Subcutaneous abdominal adipose tissue (tissue), 5 donors: ENCODE measurements at regions not wholly inside any gene's neighbourhood (a gene's known extent, or its start where the extent isn't known, plus 50 kb on each side); places are given as distances from the start of the nearest gene placed in this dataset.

Source experiments
- H3K27ac ChIP-seq: one replicate; pipeline ENCODE4 v1.7.0; 2013; ENCODE audit warnings: low read depth, mild to moderate bottlenecking, inconsistent platforms, low read length, moderate library complexity
- H3K27me3 ChIP-seq, 5 donors: one replicate each; pipeline ENCODE4 v1.7.0; 2013; ENCODE audit warnings: low read length in 5 of 5, inconsistent platforms in 1 of 5; ENCODE audit not compliant: control insufficient read depth in 5 of 5, insufficient read depth in 4 of 5
- H3K36me3 ChIP-seq, 5 donors: one replicate each; pipeline ENCODE4 v1.7.0; 2013; ENCODE audit warnings: low read length in 5 of 5; ENCODE audit not compliant: control insufficient read depth in 5 of 5, insufficient read depth in 5 of 5
- H3K4me1 ChIP-seq, 5 donors: one replicate each; pipeline ENCODE4 v1.7.0; 2013; ENCODE audit warnings: low read length in 5 of 5, mild to moderate bottlenecking in 3 of 5, moderate library complexity in 1 of 5; ENCODE audit not compliant: control insufficient read depth in 5 of 5, insufficient read depth in 5 of 5
- H3K4me3 ChIP-seq, 5 donors: one replicate each; pipeline ENCODE4 v1.7.0; 2013; ENCODE audit warnings: low read length in 5 of 5, low read depth in 1 of 5
- H3K9ac ChIP-seq, 5 donors: one replicate each; pipeline ENCODE4 v1.7.0; 2013; ENCODE audit warnings: low read length in 5 of 5, mild to moderate bottlenecking in 4 of 5, moderate library complexity in 3 of 5
- H3K9me3 ChIP-seq, 5 donors: one replicate each; pipeline ENCODE4 v1.7.0; 2013; ENCODE audit warnings: low read length in 5 of 5; ENCODE audit not compliant: control insufficient read depth in 5 of 5
- donor health status: healthy.
- donor health status: healthy.
- donor health status: healthy.
- donor health status: healthy.
- donor health status: healthy.

- Histone ChIP-seq H3K27ac (no peak overlapping the region), H3K4me3 (no peak overlapping the region), H3K9ac (no peak overlapping the region), H3K27me3 (no peaks in the 10 kb centered on the region), H3K4me1 (no peaks in the 10 kb centered on the region), H3K9me3 (no peaks in the 10 kb centered on the region), H3K36me3 (no peaks in the 10 kb centered on the region)
Observed at GRCh38 chr5:31100047-31100575, 93.4 kb upstream of the CDH6 start.

GRCh38 chr5:31098811-31099210 lies 94.7 kb upstream of the CDH6 start:
- H3K9ac ChIP-seq, result no peak overlapping the region
- no peaks in the 10 kb centered on the region for H3K36me3 ChIP-seq
- no peak overlapping the region for H3K27ac ChIP-seq
- H3K4me1 ChIP-seq, result no peaks in the 10 kb centered on the region
- H3K27me3 ChIP-seq, result no peaks in the 10 kb centered on the region
- no peak overlapping the region for H3K4me3 ChIP-seq
- H3K9me3 ChIP-seq, result no peaks in the 10 kb centered on the region

- H3K36me3 ChIP-seq, result no peaks in the 10 kb centered on the region
- H3K4me3 ChIP-seq, result no peak overlapping the region
- H3K27ac ChIP-seq, result no peak overlapping the region
- peaks cover 0 to 4% (median 0%) of the 10 kb centered on the region in 5 donors for H3K9me3 ChIP-seq
- no peaks in the 10 kb centered on the region for H3K27me3 ChIP-seq
- no peaks in the 10 kb centered on the region for H3K4me1 ChIP-seq
- no peak overlapping the region for H3K9ac ChIP-seq
Observed at GRCh38 chr5:31097851-31098250, 95.6 kb upstream of the CDH6 start.

- Histone ChIP-seq H3K27ac (no peak overlapping the region), H3K27me3 (no peaks in the 10 kb centered on the region), H3K36me3 (no peaks in the 10 kb centered on the region), H3K9ac (no peak overlapping the region), H3K4me3 (no peak overlapping the region), H3K9me3 (peaks cover 0 to 4% (median 0%) of the 10 kb centered on the region in 5 donors), H3K4me1 (no peaks in the 10 kb centered on the region)
Observed at GRCh38 chr5:31096238-31096865, 97.1 kb upstream of the CDH6 start.

GRCh38 chr5:31095796-31096195 lies 97.7 kb upstream of the CDH6 start:
- Histone ChIP-seq H3K27me3 (no peaks in the 10 kb centered on the region), H3K27ac (no peak overlapping the region), H3K4me1 (no peaks in the 10 kb centered on the region), H3K36me3 (no peaks in the 10 kb centered on the region), H3K9me3 (peaks cover 0 to 4% (median 0%) of the 10 kb centered on the region in 5 donors), H3K9ac (no peak overlapping the region), H3K4me3 (no peak overlapping the region)

- H3K4me3 ChIP-seq, result no peak overlapping the region
- peaks cover 0 to 4% (median 0%) of the 10 kb centered on the region in 5 donors for H3K9me3 ChIP-seq
- no peaks in the 10 kb centered on the region for H3K4me1 ChIP-seq
- H3K27ac ChIP-seq, result no peak overlapping the region
- no peaks in the 10 kb centered on the region for H3K27me3 ChIP-seq
- no peak overlapping the region for H3K9ac ChIP-seq
- no peaks in the 10 kb centered on the region for H3K36me3 ChIP-seq
Observed at GRCh38 chr5:31091501-31091900, 102.0 kb upstream of the CDH6 start.

- Histone ChIP-seq H3K36me3 (no peaks in the 10 kb centered on the region), H3K4me1 (no peaks in the 10 kb centered on the region), H3K9ac (no peak overlapping the region), H3K27ac (no peak overlapping the region), H3K4me3 (no peak overlapping the region), H3K9me3 (peaks cover 0 to 4% (median 0%) of the 10 kb centered on the region in 5 donors), H3K27me3 (no peaks in the 10 kb centered on the region)
Observed at GRCh38 chr5:31090467-31090866, 103.0 kb upstream of the CDH6 start.

GRCh38 chr5:31086839-31087415 lies 106.6 kb upstream of the CDH6 start:
- Histone ChIP-seq H3K27ac (no peak overlapping the region), H3K9me3 (no peaks in the 10 kb centered on the region), H3K9ac (no peak overlapping the region), H3K4me3 (no peak overlapping the region), H3K27me3 (no peaks in the 10 kb centered on the region), H3K36me3 (no peaks in the 10 kb centered on the region), H3K4me1 (no peaks in the 10 kb centered on the region)

- H3K36me3 ChIP-seq, result no peaks in the 10 kb centered on the region
- H3K4me1 ChIP-seq, result no peaks in the 10 kb centered on the region
- no peaks in the 10 kb centered on the region for H3K27me3 ChIP-seq
- H3K9me3 ChIP-seq, result no peaks in the 10 kb centered on the region
- H3K9ac ChIP-seq, result no peak overlapping the region
- H3K27ac ChIP-seq, result no peak overlapping the region
- no peak overlapping the region for H3K4me3 ChIP-seq
Observed at GRCh38 chr5:31084871-31085270, 108.6 kb upstream of the CDH6 start.

- H3K9me3 ChIP-seq, result no peaks in the 10 kb centered on the region
- no peaks in the 10 kb centered on the region for H3K27me3 ChIP-seq
- no peaks in the 10 kb centered on the region for H3K36me3 ChIP-seq
- H3K27ac ChIP-seq, result no peak overlapping the region
- H3K9ac ChIP-seq, result no peak overlapping the region
- no peak overlapping the region for H3K4me3 ChIP-seq
- no peaks in the 10 kb centered on the region for H3K4me1 ChIP-seq
Observed at GRCh38 chr5:31083364-31083763, 110.1 kb upstream of the CDH6 start.
